ENCODE measurements at regions not wholly inside any gene's neighbourhood (a gene's known extent, or its start where the extent isn't known, plus 50 kb on each side); places are given as distances from the start of the nearest gene placed in this dataset.

DNA sequence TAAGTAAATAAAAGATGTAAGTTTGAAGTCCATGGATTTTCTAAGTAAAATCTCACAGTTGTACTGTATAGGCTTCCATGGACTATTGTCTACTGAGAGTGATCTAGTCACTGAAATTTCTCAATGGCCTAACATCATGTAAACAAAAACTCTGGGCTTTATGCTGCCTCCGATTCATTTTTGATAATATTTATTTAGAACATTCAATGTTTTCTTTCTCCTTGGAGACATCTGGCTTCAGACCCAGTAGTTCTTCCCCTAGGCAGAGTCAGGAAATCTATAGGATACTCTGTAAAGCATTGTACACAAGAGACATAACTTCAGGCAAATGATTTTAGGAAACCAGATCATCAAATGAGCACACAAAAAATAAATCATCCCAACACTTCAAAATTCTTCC lies 1208.6 kb upstream of the ZEB2 start:
- H3K4me1 ChIP-seq (ENCODE audit: control insufficient read depth in 3 of 3, insufficient read depth in 3 of 3, low read length in 3 of 3), result no peaks in the 10 kb centered on the region
- H3K9ac ChIP-seq (ENCODE audit: low read depth in 1 of 3, low read length in 3 of 3), result no peak overlapping the region
- no peaks in the 10 kb centered on the region for H3K36me3 ChIP-seq (ENCODE audit: control insufficient read depth in 3 of 3, insufficient read depth in 3 of 3, low read length in 3 of 3)
- H3K27me3 ChIP-seq (ENCODE audit: control insufficient read depth in 3 of 3, insufficient read depth in 3 of 3, low read length in 3 of 3), result no peaks in the 10 kb centered on the region
- H3K4me3 ChIP-seq (ENCODE audit: low read length in 3 of 3), result no peak overlapping the region
- no peaks in the 10 kb centered on the region for H3K9me3 ChIP-seq (ENCODE audit: control insufficient read depth in 3 of 3, low read length in 3 of 3)
- H3K27ac ChIP-seq (ENCODE audit: low read depth, low read length), result no peak overlapping the region

DNA sequence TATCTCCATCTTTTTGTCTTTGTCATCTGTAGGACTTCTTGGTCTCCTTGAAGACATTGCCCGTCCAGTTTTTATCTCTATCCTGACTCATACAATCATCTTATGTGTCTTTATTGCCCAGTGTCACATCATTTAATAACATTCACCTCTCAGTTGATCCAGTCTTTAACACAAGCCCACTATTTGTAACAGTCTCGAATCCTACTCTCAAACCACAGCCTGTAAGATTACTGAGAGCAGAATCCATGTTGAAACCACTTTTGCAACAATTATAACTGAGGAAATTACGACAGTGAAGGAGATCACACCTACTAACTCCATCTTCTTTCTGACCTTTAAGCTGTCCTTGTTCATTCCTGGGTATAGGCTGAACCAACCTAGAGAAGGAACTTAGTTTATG lies 1206.0 kb upstream of the ZEB2 start:
- Histone ChIP-seq H3K27ac (ENCODE audit: low read depth, low read length) (no peak overlapping the region), H3K4me3 (ENCODE audit: low read length in 3 of 3) (no peak overlapping the region), H3K27me3 (ENCODE audit: control insufficient read depth in 3 of 3, insufficient read depth in 3 of 3, low read length in 3 of 3) (no peaks in the 10 kb centered on the region), H3K36me3 (ENCODE audit: control insufficient read depth in 3 of 3, insufficient read depth in 3 of 3, low read length in 3 of 3) (no peaks in the 10 kb centered on the region), H3K9me3 (ENCODE audit: control insufficient read depth in 3 of 3, low read length in 3 of 3) (no peaks in the 10 kb centered on the region), H3K9ac (ENCODE audit: low read depth in 1 of 3, low read length in 3 of 3) (no peak overlapping the region), H3K4me1 (ENCODE audit: control insufficient read depth in 3 of 3, insufficient read depth in 3 of 3, low read length in 3 of 3) (no peaks in the 10 kb centered on the region)

DNA sequence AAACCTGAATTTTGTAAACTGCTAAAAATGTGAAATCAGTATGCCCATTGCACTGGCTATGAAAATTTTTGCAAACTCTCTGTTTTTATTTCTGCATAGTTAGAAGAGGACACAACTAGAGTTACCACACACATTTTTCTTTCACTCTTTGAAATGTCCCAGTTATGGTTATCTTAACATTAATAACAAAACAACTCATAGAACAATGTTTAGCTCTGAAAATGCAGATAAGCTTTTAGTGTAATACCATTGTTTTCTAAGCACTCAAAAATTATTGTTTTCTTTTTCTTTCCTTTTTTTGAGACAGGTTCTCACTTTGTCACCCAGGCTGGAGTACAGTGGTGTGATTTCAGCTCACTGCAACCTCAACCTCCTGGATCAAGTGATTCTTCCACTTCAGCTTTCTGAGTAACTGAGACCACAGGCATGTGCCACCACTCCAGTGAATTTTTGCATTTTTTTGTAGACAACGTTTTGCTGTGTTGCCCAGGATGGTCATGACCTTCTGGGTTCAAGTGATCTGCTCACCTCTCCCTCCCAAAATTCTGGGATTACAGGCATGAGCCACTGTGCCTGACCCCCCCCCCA lies 1204.5 kb upstream of the ZEB2 start:
- Histone ChIP-seq H3K27ac (ENCODE audit: low read depth, low read length) (no peak overlapping the region), H3K36me3 (ENCODE audit: control insufficient read depth in 3 of 3, insufficient read depth in 3 of 3, low read length in 3 of 3) (no peaks in the 10 kb centered on the region), H3K4me1 (ENCODE audit: control insufficient read depth in 3 of 3, insufficient read depth in 3 of 3, low read length in 3 of 3) (no peaks in the 10 kb centered on the region), H3K4me3 (ENCODE audit: low read length in 3 of 3) (no peak overlapping the region), H3K9ac (ENCODE audit: low read depth in 1 of 3, low read length in 3 of 3) (no peak overlapping the region), H3K9me3 (ENCODE audit: control insufficient read depth in 3 of 3, low read length in 3 of 3) (no peaks in the 10 kb centered on the region), H3K27me3 (ENCODE audit: control insufficient read depth in 3 of 3, insufficient read depth in 3 of 3, low read length in 3 of 3) (no peaks in the 10 kb centered on the region)

DNA sequence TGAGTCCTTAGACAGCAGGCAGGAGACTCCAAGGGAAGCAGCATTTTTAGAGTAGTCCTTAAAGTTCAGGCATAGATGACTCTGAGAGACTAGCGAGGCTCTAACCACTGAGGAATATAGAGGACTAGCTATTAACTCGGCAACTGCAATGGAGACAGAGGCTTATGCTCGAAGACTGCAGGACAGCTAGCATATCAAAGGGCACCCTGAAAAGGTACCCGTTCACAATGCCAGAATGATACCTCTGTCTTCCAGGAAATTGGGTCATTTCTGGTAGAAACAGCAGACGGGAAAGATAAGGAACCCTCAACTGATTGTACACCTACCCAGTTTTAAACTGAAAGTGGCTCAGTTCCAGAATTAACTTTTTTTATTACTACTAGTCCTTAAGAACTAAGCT lies 1204.0 kb upstream of the ZEB2 start:
- Histone ChIP-seq H3K36me3 (ENCODE audit: control insufficient read depth in 3 of 3, insufficient read depth in 3 of 3, low read length in 3 of 3) (no peaks in the 10 kb centered on the region), H3K9ac (ENCODE audit: low read depth in 1 of 3, low read length in 3 of 3) (no peak overlapping the region), H3K27ac (ENCODE audit: low read depth, low read length) (no peak overlapping the region), H3K9me3 (ENCODE audit: control insufficient read depth in 3 of 3, low read length in 3 of 3) (no peaks in the 10 kb centered on the region), H3K27me3 (ENCODE audit: control insufficient read depth in 3 of 3, insufficient read depth in 3 of 3, low read length in 3 of 3) (no peaks in the 10 kb centered on the region), H3K4me1 (ENCODE audit: control insufficient read depth in 3 of 3, insufficient read depth in 3 of 3, low read length in 3 of 3) (no peaks in the 10 kb centered on the region), H3K4me3 (ENCODE audit: low read length in 3 of 3) (no peak overlapping the region)

DNA sequence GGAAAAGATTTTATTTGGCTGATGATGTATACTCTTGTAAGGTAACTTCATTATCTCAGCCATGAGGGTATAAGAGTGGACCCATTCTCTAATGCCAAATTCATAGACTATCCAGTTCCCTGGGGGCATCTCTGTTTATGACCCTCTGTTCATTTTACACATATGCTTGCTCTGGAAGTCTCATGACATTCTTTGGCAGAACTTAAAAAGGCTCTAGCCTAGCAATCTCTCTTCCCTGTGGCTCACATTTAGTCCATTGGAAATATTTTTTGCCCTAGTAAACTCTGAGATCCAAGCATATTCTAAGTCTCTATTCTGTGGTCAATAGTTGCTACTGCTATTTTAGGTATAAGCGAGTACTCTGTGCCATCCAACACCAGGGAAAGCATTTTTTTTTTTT lies 1201.8 kb upstream of the ZEB2 start:
- H3K4me1 ChIP-seq (ENCODE audit: control insufficient read depth in 3 of 3, insufficient read depth in 3 of 3, low read length in 3 of 3), result no peaks in the 10 kb centered on the region
- no peaks in the 10 kb centered on the region for H3K9me3 ChIP-seq (ENCODE audit: control insufficient read depth in 3 of 3, low read length in 3 of 3)
- no peaks in the 10 kb centered on the region for H3K36me3 ChIP-seq (ENCODE audit: control insufficient read depth in 3 of 3, insufficient read depth in 3 of 3, low read length in 3 of 3)
- H3K9ac ChIP-seq (ENCODE audit: low read depth in 1 of 3, low read length in 3 of 3), result no peak overlapping the region
- no peak overlapping the region for H3K27ac ChIP-seq (ENCODE audit: low read depth, low read length)
- no peaks in the 10 kb centered on the region for H3K27me3 ChIP-seq (ENCODE audit: control insufficient read depth in 3 of 3, insufficient read depth in 3 of 3, low read length in 3 of 3)
- no peak overlapping the region for H3K4me3 ChIP-seq (ENCODE audit: low read length in 3 of 3)

DNA sequence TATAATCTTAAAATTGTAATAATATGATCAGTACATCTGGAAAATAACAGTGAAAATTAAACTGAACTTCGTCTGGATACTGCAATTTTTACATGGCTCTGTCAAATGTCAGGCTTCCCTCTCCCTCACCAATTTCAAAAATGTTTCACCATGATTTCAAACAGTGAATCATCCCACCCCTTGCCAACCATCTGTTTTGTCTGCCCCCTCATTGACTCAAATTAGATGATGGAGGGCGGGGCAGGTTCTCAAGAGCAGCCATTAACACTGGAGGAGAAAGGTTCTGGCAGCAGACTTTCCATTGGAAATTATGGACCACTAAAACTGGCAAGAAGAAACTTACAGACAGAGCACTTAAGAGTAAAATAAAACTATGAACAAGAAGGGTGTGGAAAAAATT lies 1195.7 kb upstream of the ZEB2 start:
- Histone ChIP-seq H3K4me3 (ENCODE audit: low read length in 3 of 3) (no peak overlapping the region), H3K4me1 (ENCODE audit: control insufficient read depth in 3 of 3, insufficient read depth in 3 of 3, low read length in 3 of 3) (no peaks in the 10 kb centered on the region), H3K9me3 (ENCODE audit: control insufficient read depth in 3 of 3, low read length in 3 of 3) (no peaks in the 10 kb centered on the region), H3K36me3 (ENCODE audit: control insufficient read depth in 3 of 3, insufficient read depth in 3 of 3, low read length in 3 of 3) (no peaks in the 10 kb centered on the region), H3K27ac (ENCODE audit: low read depth, low read length) (no peak overlapping the region), H3K9ac (ENCODE audit: low read depth in 1 of 3, low read length in 3 of 3) (no peak overlapping the region), H3K27me3 (ENCODE audit: control insufficient read depth in 3 of 3, insufficient read depth in 3 of 3, low read length in 3 of 3) (no peaks in the 10 kb centered on the region)

DNA sequence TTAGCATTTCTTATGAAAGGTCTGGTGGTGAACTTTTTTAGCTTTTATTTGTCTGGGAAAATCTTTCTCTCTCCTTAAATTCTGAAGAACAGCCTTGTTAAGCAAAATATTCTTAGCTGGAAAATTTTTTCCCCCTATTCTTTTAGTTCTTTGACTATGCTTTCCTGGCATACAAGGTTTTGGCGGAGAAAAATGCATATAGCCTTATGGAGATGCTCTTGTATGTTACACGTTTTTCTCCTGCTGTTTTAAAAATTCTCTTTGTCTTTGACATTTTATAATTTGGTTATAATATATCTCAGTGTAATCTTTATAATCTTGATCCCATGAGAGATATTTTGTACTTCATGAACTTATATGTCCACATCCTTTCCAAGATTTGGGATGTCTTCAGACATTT lies 1190.4 kb upstream of the ZEB2 start:
- Histone ChIP-seq H3K4me3 (ENCODE audit: low read length in 3 of 3) (no peak overlapping the region), H3K9me3 (ENCODE audit: control insufficient read depth in 3 of 3, low read length in 3 of 3) (no peaks in the 10 kb centered on the region), H3K4me1 (ENCODE audit: control insufficient read depth in 3 of 3, insufficient read depth in 3 of 3, low read length in 3 of 3) (no peaks in the 10 kb centered on the region), H3K27ac (ENCODE audit: low read depth, low read length) (no peak overlapping the region), H3K27me3 (ENCODE audit: control insufficient read depth in 3 of 3, insufficient read depth in 3 of 3, low read length in 3 of 3) (no peaks in the 10 kb centered on the region), H3K36me3 (ENCODE audit: control insufficient read depth in 3 of 3, insufficient read depth in 3 of 3, low read length in 3 of 3) (no peaks in the 10 kb centered on the region), H3K9ac (ENCODE audit: low read depth in 1 of 3, low read length in 3 of 3) (no peak overlapping the region)

DNA sequence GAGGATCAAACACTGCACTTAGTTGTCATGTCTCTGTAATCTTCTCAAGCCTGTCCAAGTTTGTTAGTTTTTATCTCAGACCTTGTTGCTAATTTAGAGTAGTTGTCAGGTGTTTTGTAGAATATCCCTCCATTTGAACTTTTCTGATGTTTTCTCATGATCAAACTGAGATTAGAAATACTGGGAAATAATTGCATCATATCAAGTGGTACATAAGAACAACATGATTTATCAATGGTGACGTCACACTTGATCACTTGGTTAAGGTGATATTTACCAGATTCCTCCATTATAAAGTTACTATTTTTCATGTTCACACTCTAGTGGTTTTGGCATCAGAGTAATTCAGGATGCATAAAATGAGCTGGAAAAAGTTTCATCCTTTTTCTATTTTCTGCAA lies 1182.4 kb upstream of the ZEB2 start:
- no peaks in the 10 kb centered on the region for H3K36me3 ChIP-seq (ENCODE audit: control insufficient read depth in 3 of 3, insufficient read depth in 3 of 3, low read length in 3 of 3)
- H3K9ac ChIP-seq (ENCODE audit: low read depth in 1 of 3, low read length in 3 of 3), result no peak overlapping the region
- H3K4me3 ChIP-seq (ENCODE audit: low read length in 3 of 3), result no peak overlapping the region
- no peaks in the 10 kb centered on the region for H3K27me3 ChIP-seq (ENCODE audit: control insufficient read depth in 3 of 3, insufficient read depth in 3 of 3, low read length in 3 of 3)
- H3K9me3 ChIP-seq (ENCODE audit: control insufficient read depth in 3 of 3, low read length in 3 of 3), result no peaks in the 10 kb centered on the region
- no peak overlapping the region for H3K27ac ChIP-seq (ENCODE audit: low read depth, low read length)
- H3K4me1 ChIP-seq (ENCODE audit: control insufficient read depth in 3 of 3, insufficient read depth in 3 of 3, low read length in 3 of 3), result no peaks in the 10 kb centered on the region

DNA sequence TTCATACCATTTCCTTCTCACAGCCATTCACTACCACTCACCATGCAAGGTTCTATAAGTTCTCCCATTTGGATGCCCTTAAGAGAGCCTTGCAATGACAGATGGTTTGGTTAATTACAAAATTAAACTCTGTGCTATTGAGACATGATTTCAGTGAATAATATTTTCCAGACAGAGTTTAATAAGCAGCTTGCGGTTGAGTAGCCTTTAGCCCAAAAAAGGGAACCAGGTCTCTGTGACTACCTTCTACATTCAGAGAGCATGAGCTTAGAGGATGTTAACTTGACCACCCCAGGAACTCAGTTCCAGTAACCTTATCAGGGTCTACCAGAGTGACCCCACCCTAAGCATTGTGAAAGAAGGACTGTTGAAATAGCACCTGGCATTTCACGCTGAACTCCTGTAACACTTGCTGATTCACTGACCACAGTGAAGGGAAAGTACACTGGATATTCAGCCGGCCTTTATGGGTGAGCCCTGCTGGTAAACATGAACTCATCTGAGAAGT lies 1173.1 kb upstream of the ZEB2 start:
- Histone ChIP-seq H3K9ac (ENCODE audit: low read depth in 1 of 3, low read length in 3 of 3) (no peak overlapping the region), H3K9me3 (ENCODE audit: control insufficient read depth in 3 of 3, low read length in 3 of 3) (no peaks in the 10 kb centered on the region), H3K4me3 (ENCODE audit: low read length in 3 of 3) (no peak overlapping the region), H3K4me1 (ENCODE audit: control insufficient read depth in 3 of 3, insufficient read depth in 3 of 3, low read length in 3 of 3) (no peaks in the 10 kb centered on the region), H3K36me3 (ENCODE audit: control insufficient read depth in 3 of 3, insufficient read depth in 3 of 3, low read length in 3 of 3) (no peaks in the 10 kb centered on the region), H3K27ac (ENCODE audit: low read depth, low read length) (peak overlapping the region; percentile 10), H3K27me3 (ENCODE audit: control insufficient read depth in 3 of 3, insufficient read depth in 3 of 3, low read length in 3 of 3) (no peaks in the 10 kb centered on the region)

DNA sequence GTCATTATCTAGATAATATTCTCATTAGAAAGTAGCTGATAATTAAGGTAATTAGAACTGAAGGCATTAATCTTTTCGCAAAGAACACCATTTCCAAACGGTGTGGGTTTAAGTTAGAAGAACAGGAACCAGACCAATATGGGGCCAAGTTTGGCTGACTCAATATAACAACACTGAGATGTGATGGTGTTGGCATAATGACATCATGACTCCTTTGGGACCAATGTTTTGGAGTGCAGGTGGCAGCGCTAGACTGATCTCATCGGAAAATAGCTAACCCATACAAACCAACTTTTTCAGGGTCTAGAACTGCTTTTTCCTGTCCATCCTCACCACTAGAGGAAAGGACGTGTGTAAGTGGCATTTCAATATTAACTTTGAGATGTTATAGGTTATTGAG lies 1171.7 kb upstream of the ZEB2 start:
- no peak overlapping the region for H3K9ac ChIP-seq (ENCODE audit: low read depth in 1 of 3, low read length in 3 of 3)
- H3K27me3 ChIP-seq (ENCODE audit: control insufficient read depth in 3 of 3, insufficient read depth in 3 of 3, low read length in 3 of 3), result no peaks in the 10 kb centered on the region
- no peak overlapping the region for H3K27ac ChIP-seq (ENCODE audit: low read depth, low read length)
- peaks cover 0 to 4% (median 0%) of the 10 kb centered on the region in 3 donors for H3K4me1 ChIP-seq (ENCODE audit: control insufficient read depth in 3 of 3, insufficient read depth in 3 of 3, low read length in 3 of 3)
- H3K36me3 ChIP-seq (ENCODE audit: control insufficient read depth in 3 of 3, insufficient read depth in 3 of 3, low read length in 3 of 3), result no peaks in the 10 kb centered on the region
- no peaks in the 10 kb centered on the region for H3K9me3 ChIP-seq (ENCODE audit: control insufficient read depth in 3 of 3, low read length in 3 of 3)
- no peak overlapping the region for H3K4me3 ChIP-seq (ENCODE audit: low read length in 3 of 3)

Measured in skeletal muscle tissue (tissue), 3 donors.